Aorta (tissue), 5 donors: ENCODE measurements at regions not wholly inside any gene's neighbourhood (a gene's known extent, or its start where the extent isn't known, plus 50 kb on each side); places are given as distances from the start of the nearest gene placed in this dataset.
"Not testable (repeated sequence)": the region's sequence is repeated elsewhere in the genome, so short reads cannot be mapped to it uniquely, and the experiment has no call there.

Experiments used
- ATAC-seq: fragments of 200-7000 bp; cut with Tn5 transposase; one replicate; pipeline ENCODE4 v1.9.1; 2022; ENCODE audit warnings: moderate library complexity; ENCODE audit not compliant: low FRiP score
- DNase-seq, 2 donors: peaks; one replicate each; pipeline ENCODE4 v3.0.0-alpha.2; 2020
- H3K27ac ChIP-seq, 2 donors: one replicate each; pipeline ENCODE4 v1.5.1; 2013; ENCODE audit warnings: low read length in 2 of 2, mild to moderate bottlenecking in 2 of 2, moderate library complexity in 2 of 2, control low read depth in 1 of 2, inconsistent platforms in 1 of 2, low read depth in 1 of 2
- H3K27me3 ChIP-seq, 2 donors: one replicate each; pipeline ENCODE4 v1.6.1; 2013; ENCODE audit warnings: control low read depth in 1 of 2, low read length in 1 of 2, mild to moderate bottlenecking in 1 of 2, moderate library complexity in 1 of 2; ENCODE audit not compliant: insufficient read depth in 2 of 2, control insufficient read depth in 1 of 2
- H3K36me3 ChIP-seq, 2 donors: one replicate each; pipeline ENCODE4 v1.6.1; 2013; ENCODE audit warnings: control low read depth in 1 of 2, low read length in 1 of 2, mild to moderate bottlenecking in 1 of 2; ENCODE audit not compliant: insufficient read depth in 2 of 2, control insufficient read depth in 1 of 2
- H3K4me1 ChIP-seq, 2 donors: one replicate each; pipeline ENCODE4 v1.6.1; 2013; ENCODE audit warnings: low read length in 2 of 2, control low read depth in 1 of 2, mild to moderate bottlenecking in 1 of 2, moderate library complexity in 1 of 2; ENCODE audit not compliant: insufficient read depth in 2 of 2, control insufficient read depth in 1 of 2
- H3K4me3 ChIP-seq, 2 donors: one replicate each; pipeline ENCODE4 v1.5.1; 2013; ENCODE audit warnings: low read length in 2 of 2, control low read depth in 1 of 2, mild to moderate bottlenecking in 1 of 2
- H3K9me3 ChIP-seq: one replicate; pipeline ENCODE4 v1.6.1; 2013; ENCODE audit warnings: mild to moderate bottlenecking, low read length; ENCODE audit not compliant: control insufficient read depth
- WGBS, 2 donors: extraction: QIAGEN DNeasy Blood & Tissue Kit; methylation state at CpG; one replicate each; pipeline ENCODE4 v1.1.7; 2013; 5-methylcytosine and 5-hydroxymethylcytosine counted together
- intact Hi-C, 2 donors: fragments of 100-400 bp; cut with DNase I; formaldehyde crosslinking; loops; one replicate each; pipeline versions ENCODE4 v1.14.2 to v1.15.0; 2022
- donor health status: healthy with polysubstance abuse.
- donor health status: Bipolar disorder and iron deficiency.
- donor health status: DM: no; HTN: no; CAD: no.
- donor health status: DM: no; HTN: no; CAD: no.
- donor health status: DM: yes; HTN: yes; CAD: no.

DNA sequence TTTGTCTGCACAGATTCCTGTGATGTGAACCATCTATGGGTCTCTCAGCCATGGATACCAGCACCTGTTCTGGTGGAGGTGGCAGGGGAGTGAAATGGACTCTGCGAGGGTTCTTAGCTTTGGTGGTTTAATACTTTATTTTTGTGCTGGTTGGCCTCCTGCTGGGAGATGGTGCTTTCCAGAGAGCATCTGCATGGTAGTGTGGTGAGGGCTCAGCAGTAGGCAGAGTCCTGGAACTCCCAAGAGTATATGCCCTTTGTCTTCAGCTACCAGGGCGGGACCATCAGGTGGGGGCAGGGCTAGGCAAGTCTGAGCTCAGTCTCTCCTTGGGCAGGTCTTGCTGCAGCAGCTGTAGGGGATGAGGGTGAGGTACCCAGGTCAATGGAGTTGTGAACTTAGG is 97.5 kb upstream of the TRIM2 start:
- WGBS, 2 donors: 81 to 91% methylated on average over 2 of the region's 2 CpGs

DNA sequence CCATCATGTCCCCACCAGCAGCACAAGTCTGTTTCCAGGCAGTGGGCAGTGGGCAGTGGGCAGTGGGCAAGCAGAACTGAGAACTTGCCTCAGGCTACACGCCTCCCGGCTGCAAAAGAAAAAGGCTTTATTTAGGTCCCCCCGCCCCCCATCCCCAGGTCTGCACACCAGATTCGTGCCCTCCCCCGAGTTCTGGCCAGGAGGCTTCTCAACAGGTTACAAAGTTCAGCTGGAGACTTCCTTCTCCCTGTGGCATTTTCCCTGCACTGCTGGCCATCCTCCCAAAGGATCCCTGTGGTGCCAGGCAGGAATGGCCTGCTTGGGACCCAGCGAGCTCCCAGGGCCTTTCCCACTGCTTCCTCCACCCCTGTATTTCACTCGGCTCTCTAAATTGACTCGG is 97.0 kb upstream of the TRIM2 start:
- Histone ChIP-seq H3K27ac (no peak overlapping the region), H3K27me3 (no peaks in the 10 kb centered on the region), H3K9me3 (no peaks in the 10 kb centered on the region), H3K4me3 (no peak overlapping the region), H3K4me1 (no peaks in the 10 kb centered on the region), H3K36me3 (no peaks in the 10 kb centered on the region)
- no peak for ATAC-seq
- 80 to 85% methylated on average over 8 of the region's 8 CpGs for WGBS, 2 donors
- DNase-seq: no peak
- intact Hi-C loops: no loop called here

More for the DNA sequence above, 97.5 kb upstream of the TRIM2 start:
- H3K4me3 ChIP-seq, ATAC-seq, H3K36me3 ChIP-seq, DNase-seq, H3K27me3 ChIP-seq, intact Hi-C loops, H3K27ac ChIP-seq, H3K4me1 ChIP-seq, H3K9me3 ChIP-seq: not testable (repeated sequence)

DNA sequence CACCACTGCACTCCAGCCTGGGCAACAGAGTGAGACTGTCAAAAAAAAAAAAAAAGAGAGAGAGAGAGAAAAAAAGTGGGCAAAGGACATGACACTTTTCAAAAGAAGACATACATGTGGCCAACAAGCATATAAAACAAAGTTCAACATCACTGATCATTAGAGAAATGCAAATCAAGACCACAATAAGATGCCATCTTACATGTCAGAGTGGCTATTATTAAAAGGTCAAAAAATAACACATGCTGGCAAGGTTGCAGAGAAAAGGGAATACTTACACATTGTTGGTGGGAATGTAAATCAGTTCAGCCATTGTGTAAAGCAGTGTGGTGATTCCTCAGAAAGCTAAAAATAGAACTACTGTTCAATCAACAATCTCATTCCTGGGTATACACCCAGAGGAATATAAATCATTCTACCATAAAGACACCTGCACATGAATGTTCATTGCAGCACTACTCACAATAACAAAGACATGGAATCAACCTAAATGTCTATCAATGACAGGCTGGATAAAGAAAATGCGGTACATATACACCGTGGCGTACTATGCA is 94.9 kb upstream of the TRIM2 start:
- 94 to 98% methylated on average over 3 of the region's 3 CpGs for WGBS, 2 donors
- Histone ChIP-seq H3K27ac (no peak overlapping the region), H3K27me3 (no peaks in the 10 kb centered on the region), H3K4me1 (no peaks in the 10 kb centered on the region), H3K9me3 (no peaks in the 10 kb centered on the region), H3K4me3 (no peak overlapping the region), H3K36me3 (no peaks in the 10 kb centered on the region)
- DNase-seq (no peak), ATAC-seq (no peak)
- intact Hi-C loops: no loop called here

DNA sequence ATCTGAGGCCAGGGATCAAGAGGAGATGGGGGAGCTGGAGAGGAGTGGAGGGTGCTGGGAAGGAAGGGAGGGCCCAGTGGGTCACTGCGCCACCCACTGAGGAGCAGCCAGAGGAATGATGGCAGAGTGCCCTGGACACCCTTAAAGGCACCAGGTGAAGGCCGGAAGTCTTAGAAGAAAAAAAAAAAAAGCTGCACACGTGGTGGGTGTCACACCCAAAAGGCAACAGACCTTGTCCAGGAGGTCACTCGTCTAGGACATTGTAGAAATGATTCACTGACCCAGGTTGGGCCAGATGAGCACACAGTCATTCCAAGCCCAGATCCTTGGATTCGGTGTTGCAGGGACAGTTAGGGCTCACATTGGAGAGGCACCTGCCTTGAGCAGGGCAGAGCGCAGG is 93.5 kb upstream of the TRIM2 start:
- DNase-seq: no peak
- 83 to 90% methylated on average over 6 of the region's 6 CpGs for WGBS, 2 donors
- ATAC-seq: no peak
- Histone ChIP-seq H3K4me3 (no peak overlapping the region), H3K9me3 (no peaks in the 10 kb centered on the region), H3K36me3 (no peaks in the 10 kb centered on the region), H3K27ac (no peak overlapping the region), H3K27me3 (no peaks in the 10 kb centered on the region), H3K4me1 (no peaks in the 10 kb centered on the region)
- intact Hi-C loops: no loop called here

DNA sequence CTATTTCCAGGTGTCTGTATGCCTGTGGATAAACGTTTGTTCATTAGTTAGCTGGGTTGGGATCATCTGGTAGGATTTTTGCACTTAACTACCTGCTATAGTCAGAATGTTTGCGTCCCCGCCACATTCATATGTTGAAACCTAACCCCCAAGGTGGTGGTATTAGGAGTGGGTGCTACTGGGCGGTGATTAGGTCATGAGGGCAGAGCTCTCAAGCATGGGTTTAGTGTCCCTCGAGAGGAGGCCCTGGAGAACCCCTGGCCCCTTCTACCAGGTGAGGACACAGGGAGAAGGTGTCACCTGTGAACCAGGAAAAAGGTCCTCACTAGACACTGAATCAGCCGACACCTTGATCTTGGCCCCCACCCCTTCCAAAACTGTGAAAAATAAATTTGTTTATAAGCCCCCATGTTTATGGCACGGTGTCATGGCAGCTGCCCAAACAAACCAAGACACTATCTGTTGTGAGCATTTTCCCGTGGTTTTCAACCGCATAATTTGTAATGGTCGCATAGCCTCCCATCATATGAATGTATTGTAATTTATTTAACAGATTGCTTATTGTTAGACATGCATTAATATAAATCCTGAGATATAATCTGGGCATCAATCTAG is 92.7 kb upstream of the TRIM2 start:
- 92 to 93% methylated on average over 10 of the region's 10 CpGs for WGBS, 2 donors
- Histone ChIP-seq H3K27me3 (no peaks in the 10 kb centered on the region), H3K4me1 (peaks cover 0 to under 1% of the 10 kb centered on the region in 2 donors), H3K36me3 (no peaks in the 10 kb centered on the region), H3K4me3 (no peak overlapping the region), H3K27ac (no peak overlapping the region), H3K9me3 (no peaks in the 10 kb centered on the region)
- intact Hi-C loops: no loop called here
- DNase-seq (no peak), ATAC-seq (no peak)

DNA sequence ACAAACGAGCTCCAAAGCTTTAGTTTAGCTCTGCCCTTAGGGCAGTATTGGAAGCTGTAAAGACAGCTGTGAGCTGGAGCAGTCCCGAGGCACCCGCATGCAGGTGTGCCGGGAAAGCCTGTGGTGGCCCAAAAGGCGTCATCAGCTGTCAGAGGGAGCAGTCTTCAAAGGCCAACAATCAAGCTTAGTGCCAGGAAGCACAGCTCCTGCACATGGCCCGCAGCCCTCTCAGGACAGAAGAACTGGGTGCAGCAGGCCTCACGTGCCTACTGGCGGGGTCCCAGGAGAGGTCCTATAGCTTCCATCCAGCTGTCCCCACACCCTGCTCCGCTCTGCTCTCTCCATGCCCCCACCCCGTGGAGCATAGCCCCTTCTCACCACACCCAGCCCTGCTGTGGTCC is 92.2 kb upstream of the TRIM2 start:
- WGBS, 2 donors: 93 to 95% methylated on average over 10 of the region's 10 CpGs
- Histone ChIP-seq H3K4me3 (no peak overlapping the region), H3K27me3 (no peaks in the 10 kb centered on the region), H3K9me3 (no peaks in the 10 kb centered on the region), H3K27ac (no peak overlapping the region), H3K4me1 (peaks cover 0 to 3% of the 10 kb centered on the region in 2 donors), H3K36me3 (no peaks in the 10 kb centered on the region)
- ATAC-seq: no peak
- DNase-seq: no peak
- intact Hi-C loops: no loop called here

DNA sequence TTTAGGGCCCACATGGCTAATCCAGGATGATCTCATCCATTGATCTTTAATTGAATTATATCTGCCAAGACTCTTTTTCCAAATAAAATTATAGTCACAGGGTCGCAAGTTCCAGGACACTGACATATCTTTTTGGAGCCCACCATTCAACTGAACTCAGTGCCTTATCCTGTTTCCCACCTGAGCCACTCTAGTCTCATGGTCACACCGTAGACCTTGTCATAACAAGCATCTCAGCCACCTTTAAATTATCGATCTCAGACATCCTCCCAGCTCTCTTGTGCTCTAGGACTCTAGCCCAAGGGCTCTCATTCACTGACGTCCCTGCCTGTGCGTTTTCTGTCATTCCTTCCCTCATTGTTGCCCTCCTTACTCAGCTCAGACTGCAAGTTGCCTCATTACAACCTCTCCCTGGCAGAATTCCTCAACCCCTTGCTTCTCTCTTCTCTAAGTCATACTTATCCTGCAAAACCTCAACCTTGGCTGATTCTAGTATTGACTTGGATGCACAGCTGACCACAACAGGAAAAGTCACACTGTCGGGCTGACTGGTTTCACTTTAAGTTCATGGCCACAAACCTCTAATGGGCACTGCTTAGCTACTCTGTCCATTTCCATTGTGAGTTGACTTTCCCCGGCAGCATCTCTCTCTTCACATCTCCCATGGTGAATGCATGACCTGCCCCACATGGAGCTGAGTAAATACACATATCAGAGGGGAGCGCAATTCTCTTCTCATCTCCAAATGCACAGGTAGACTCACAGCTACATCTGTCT is 91.0 kb upstream of the TRIM2 start:
- intact Hi-C loops: no loop called here
- no peak for DNase-seq

DNA sequence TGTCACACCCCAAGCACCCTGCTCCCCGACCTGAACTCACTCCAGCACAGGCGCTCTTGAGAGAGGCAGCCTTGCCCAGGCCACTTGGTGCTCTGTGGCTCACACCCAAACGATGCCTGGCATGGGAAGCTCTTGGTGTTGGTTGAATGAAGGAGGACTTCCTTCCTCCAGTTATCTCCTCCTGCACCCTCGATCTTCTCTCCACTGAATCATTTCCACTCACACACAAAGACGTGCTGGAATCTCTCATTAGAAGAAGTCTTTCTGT is 90.5 kb upstream of the TRIM2 start:
- H3K4me1 ChIP-seq: peaks cover 0 to 3% of the 10 kb centered on the region in 2 donors
- no peaks in the 10 kb centered on the region for H3K36me3 ChIP-seq
- no peaks in the 10 kb centered on the region for H3K9me3 ChIP-seq
- no peak overlapping the region for H3K27ac ChIP-seq
- 92% methylated on average over 5 of the region's 5 CpGs for WGBS, 2 donors
- no peaks in the 10 kb centered on the region for H3K27me3 ChIP-seq
- ATAC-seq (no peak), DNase-seq (no peak)
- no peak overlapping the region for H3K4me3 ChIP-seq
- intact Hi-C loops: no loop called here

More for the DNA sequence above, 91.0 kb upstream of the TRIM2 start:
- H3K9me3 ChIP-seq: no peaks in the 10 kb centered on the region
- peaks cover 0 to 3% of the 10 kb centered on the region in 2 donors for H3K4me1 ChIP-seq
- H3K27ac ChIP-seq: no peak overlapping the region
- no peak overlapping the region for H3K4me3 ChIP-seq
- ATAC-seq: no peak
- no peaks in the 10 kb centered on the region for H3K27me3 ChIP-seq
- H3K36me3 ChIP-seq: no peaks in the 10 kb centered on the region
- 92% methylated on average over 8 of the region's 8 CpGs for WGBS, 2 donors

DNA sequence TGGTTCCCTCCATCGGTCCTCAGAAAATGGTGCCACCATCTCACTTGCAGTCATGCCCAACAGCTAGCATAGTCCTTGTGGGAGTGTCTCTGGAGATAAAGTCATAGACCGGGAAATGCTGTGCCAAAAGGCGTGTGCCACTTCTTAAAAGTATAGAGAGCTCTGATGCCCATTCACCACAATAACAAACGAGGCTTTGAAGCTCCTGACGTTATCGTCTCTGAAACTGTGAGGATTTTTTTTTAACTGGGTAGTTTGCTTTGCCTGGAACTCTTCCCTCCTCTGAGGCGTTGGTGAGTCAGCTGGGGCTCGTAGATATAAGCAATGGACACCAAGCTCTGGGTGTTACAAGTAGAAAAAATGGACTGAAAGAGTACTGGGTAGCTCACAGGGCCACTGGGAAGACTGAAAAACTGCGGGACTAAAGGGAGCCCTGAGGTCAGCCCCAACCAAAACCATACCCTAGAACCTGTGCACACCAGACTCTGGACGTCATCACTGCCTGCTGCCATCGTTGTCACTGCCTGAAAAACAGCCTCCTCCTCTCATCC is 89.4 kb upstream of the TRIM2 start:
- Histone ChIP-seq H3K27ac (peak overlapping the region; percentile 11 to 56), H3K36me3 (no peaks in the 10 kb centered on the region), H3K4me1 (peaks cover 0 to 3% of the 10 kb centered on the region in 2 donors), H3K9me3 (no peaks in the 10 kb centered on the region), H3K27me3 (no peaks in the 10 kb centered on the region), H3K4me3 (no peak overlapping the region)
- peak in 1 of 2 donors; percentile 59 for DNase-seq
- 26 to 35% methylated on average over 11 of the region's 11 CpGs for WGBS, 2 donors
- ATAC-seq: peak; percentile 45
- intact Hi-C loops: no loop called here
